ENCODE measurements at regions not wholly inside any gene's neighbourhood (a gene's known extent, or its start where the extent isn't known, plus 50 kb on each side); places are given as distances from the start of the nearest gene placed in this dataset.

DNA sequence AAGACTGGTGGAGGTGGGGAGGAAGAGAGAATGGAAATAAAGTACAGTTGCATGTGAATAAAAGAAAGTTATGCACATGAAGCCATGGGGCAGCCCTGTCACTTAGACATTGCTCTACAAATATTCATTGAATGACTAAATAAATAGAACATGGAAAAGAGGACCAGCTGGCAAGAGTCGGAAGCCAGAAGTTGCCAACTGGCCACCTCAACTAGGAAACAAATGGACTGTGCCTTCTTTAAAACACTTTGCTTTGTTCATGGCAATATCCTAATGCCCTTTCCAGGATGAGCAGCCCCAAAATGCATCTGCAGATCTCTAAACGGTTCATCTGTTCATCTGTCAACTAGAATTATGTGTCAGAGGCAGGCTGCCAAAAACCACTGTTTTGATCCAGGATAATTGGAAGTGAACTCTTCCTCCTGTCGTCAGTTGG, 157.3 kb downstream of the NOC3L start:
- WGBS, 2 experiments (ENCODE audit: extremely low coverage in 1 of 2, insufficient coverage in 1 of 2, insufficient read length in 1 of 2, insufficient replicate concordance in 2 of 2, low coverage in 1 of 2, low lambda C conversion rate in 2 of 2, missing lambda C conversion rate in 1 of 2), result 85% methylated on average over 3 of the region's 3 CpGs; no CpG with 5 or more reads in 1 of the 2 experiments
- no peaks in the 10 kb centered on the region for H4K20me1 ChIP-seq (replicated peaks in 1 of 2; ENCODE audit: control insufficient read depth in 1 of 2, insufficient read depth in 2 of 2, low read length in 2 of 2)
- no peak overlapping the region for H3K56ac ChIP-seq (replicated peaks; ENCODE audit: insufficient read length, low read depth, low read length)
- no peak overlapping the region for H3K27ac ChIP-seq (ENCODE audit: low read depth, low read length)
- no peaks in the 10 kb centered on the region for H3K23me2 ChIP-seq (ENCODE audit: low read depth, low read length)
- POLR2A ChIA-PET (ENCODE audit: partially characterized antibody), result no interaction called here
- CTCF ChIA-PET (ENCODE audit: partially characterized antibody), result no interaction called here
- H3K27me3 ChIP-seq (replicated peaks in 1 of 4; ENCODE audit: control insufficient read depth in 3 of 4, extremely low read depth in 1 of 4, insufficient read depth in 3 of 4, low read length in 3 of 4), result no peaks in the 10 kb centered on the region
- H3K18ac ChIP-seq (ENCODE audit: extremely low read depth, low read length), result no peak overlapping the region
- H2BK15ac ChIP-seq (ENCODE audit: low read length), result no peak overlapping the region
- no peak overlapping the region for H4K91ac ChIP-seq (replicated peaks; ENCODE audit: insufficient read length, low read length)
- DNase-seq (ENCODE audit: low read depth in 1 of 2, low spot score in 2 of 2) (no peak), FAIRE-seq (no peak)
- no peak overlapping the region for H3K9ac ChIP-seq (replicated peaks in 1 of 4; ENCODE audit: extremely low read depth in 1 of 4, low read depth in 3 of 4, low read length in 3 of 4)
- H3K4me1 ChIP-seq (replicated peaks in 1 of 4; ENCODE audit: control insufficient read depth in 3 of 4, insufficient read depth in 4 of 4, low read length in 3 of 4), result no peaks in the 10 kb centered on the region
- no peaks in the 10 kb centered on the region for H3K79me2 ChIP-seq (ENCODE audit: control insufficient read depth in 1 of 2, insufficient read depth in 2 of 2, low read length in 2 of 2)
- no peak overlapping the region for H3K4me2 ChIP-seq (ENCODE audit: insufficient read depth in 1 of 2, low read depth in 2 of 2, low read length in 2 of 2)
- H2BK20ac ChIP-seq (ENCODE audit: low read length), result no peak overlapping the region
- TF ChIP-seq TCF12 (IDR thresholded peaks at IDR 0.05; ENCODE audit: low read depth, low read length), result no peak
- TF ChIP-seq RFX5 (IDR thresholded peaks at IDR 0.05; ENCODE audit: borderline replicate concordance, low read depth, low read length), result no peak
- no peak for TF ChIP-seq EP300 (IDR thresholded peaks at IDR 0.05; ENCODE audit: borderline replicate concordance in 1 of 2, low read depth in 2 of 2, low read length in 2 of 2)
- TF ChIP-seq FOSL1 (IDR thresholded peaks at IDR 0.05; ENCODE audit: insufficient read depth, low read depth, low read length), result no peak
- no peak overlapping the region for H3K14ac ChIP-seq (ENCODE audit: insufficient read length)
- H3K23ac ChIP-seq (ENCODE audit: insufficient read length), result no peak overlapping the region
- H3K4ac ChIP-seq (replicated peaks; ENCODE audit: insufficient read length, low read depth, low read length), result no peak overlapping the region
- no peak overlapping the region for H2AFZ ChIP-seq (ENCODE audit: low read length)
- no peaks in the 10 kb centered on the region for H3K79me1 ChIP-seq (ENCODE audit: low read depth, low read length)
- H4K8ac ChIP-seq (ENCODE audit: extremely low read depth, insufficient read depth, low read length), result no peak overlapping the region
- H2BK12ac ChIP-seq (ENCODE audit: low read depth, low read length), result no peak overlapping the region
- H3K36me3 ChIP-seq (ENCODE audit: control insufficient read depth in 2 of 4, insufficient read depth in 4 of 4, low read length in 3 of 4), result no peaks in the 10 kb centered on the region
- no peak overlapping the region for H2BK5ac ChIP-seq (ENCODE audit: low read depth, low read length)
- H4K5ac ChIP-seq (ENCODE audit: insufficient read length, low read depth, low read length), result no peak overlapping the region
- H2BK120ac ChIP-seq (replicated peaks; ENCODE audit: low read depth, low read length), result no peak overlapping the region
- no peak overlapping the region for H2AK5ac ChIP-seq (ENCODE audit: low read depth, low read length)
- no peak overlapping the region for H3K4me3 ChIP-seq (ENCODE audit: extremely low read depth in 1 of 4, insufficient read depth in 2 of 4, low read depth in 3 of 4, low read length in 4 of 4)
- no peaks in the 10 kb centered on the region for H3K9me3 ChIP-seq (ENCODE audit: insufficient read depth in 2 of 2, low read depth in 1 of 2, low read length in 1 of 2)

Measured in H1 (cell line).